ENCODE measurements at regions not wholly inside any gene's neighbourhood (a gene's known extent, or its start where the extent isn't known, plus 50 kb on each side); places are given as distances from the start of the nearest gene placed in this dataset.

DNA sequence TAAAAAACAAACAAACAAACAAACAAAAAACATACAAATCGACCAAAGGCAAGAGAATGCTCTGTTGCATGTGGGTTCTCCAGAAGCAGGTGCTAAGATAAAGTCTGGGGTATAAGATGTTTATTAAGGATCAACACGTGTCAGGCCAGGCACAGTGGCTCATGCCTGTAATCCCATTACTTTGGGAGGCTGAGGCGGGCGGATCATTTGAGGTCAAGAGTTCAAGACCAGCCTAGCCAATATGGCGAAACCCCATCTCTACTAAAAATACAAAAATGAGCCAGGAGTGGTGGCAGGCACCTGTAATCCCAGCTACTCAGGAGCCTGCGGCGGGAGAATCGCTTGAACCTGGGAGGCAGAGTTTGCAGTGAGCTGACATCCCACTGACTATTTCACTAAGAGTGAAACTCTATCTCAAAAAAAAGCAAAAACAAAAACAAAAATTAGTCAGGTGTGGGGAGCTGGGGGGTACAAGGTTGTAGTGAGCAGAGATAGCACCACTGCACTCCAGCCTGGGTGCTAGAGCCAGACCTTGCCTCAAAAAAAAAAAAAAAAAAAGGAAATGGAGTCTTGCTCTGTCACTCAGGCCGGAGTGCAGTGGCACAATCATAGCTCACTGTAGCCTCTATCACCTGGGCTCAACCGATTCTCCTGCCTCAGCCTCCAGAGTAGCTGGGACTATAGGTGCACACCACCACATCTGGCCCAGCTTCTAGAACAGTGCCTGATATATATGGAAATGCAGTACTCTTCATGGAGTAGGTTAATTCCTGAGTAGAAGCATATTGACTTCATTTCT is 86.8 kb upstream of the JARID2 start:
- Histone ChIP-seq H4K20me1 (replicated peaks; ENCODE audit: insufficient read depth) (no peaks in the 10 kb centered on the region), H3K79me2 (replicated peaks; ENCODE audit: insufficient read depth) (no peaks in the 10 kb centered on the region), H3K4me2 (no peak overlapping the region), H3K27me3 (ENCODE audit: insufficient read depth) (no peaks in the 10 kb centered on the region), H3K9me2 (ENCODE audit: insufficient read depth) (0 out of 2 replicates have a peak, but pooled peaks cover 3% of the 10 kb centered on the region), H3K36me3 (ENCODE audit: insufficient read depth) (no peaks in the 10 kb centered on the region), H3K4me1 (ENCODE audit: insufficient read depth) (no peaks in the 10 kb centered on the region), H2AFZ (no peak overlapping the region), H3K4me3 (no peak overlapping the region), H3F3A (replicated peaks; ENCODE audit: low read depth) (no peaks in the 10 kb centered on the region), H3K27ac (ENCODE audit: low read depth) (no peak overlapping the region)
- Mint-ChIP-seq H3K27ac (no peak overlapping the region), H3K27me3 (ENCODE audit: insufficient read depth, low read depth, poor library complexity) (no peaks in the 10 kb centered on the region), H3K4me1 (peaks cover 6% of the 10 kb centered on the region; the same call in 2 of the 3 replicates), H3K9me3 (no peaks in the 10 kb centered on the region), H3K4me3 (no peak overlapping the region), H3K36me3 (ENCODE audit: low read depth) (no peaks in the 10 kb centered on the region)
- TF ChIP-seq, protein P1, sequence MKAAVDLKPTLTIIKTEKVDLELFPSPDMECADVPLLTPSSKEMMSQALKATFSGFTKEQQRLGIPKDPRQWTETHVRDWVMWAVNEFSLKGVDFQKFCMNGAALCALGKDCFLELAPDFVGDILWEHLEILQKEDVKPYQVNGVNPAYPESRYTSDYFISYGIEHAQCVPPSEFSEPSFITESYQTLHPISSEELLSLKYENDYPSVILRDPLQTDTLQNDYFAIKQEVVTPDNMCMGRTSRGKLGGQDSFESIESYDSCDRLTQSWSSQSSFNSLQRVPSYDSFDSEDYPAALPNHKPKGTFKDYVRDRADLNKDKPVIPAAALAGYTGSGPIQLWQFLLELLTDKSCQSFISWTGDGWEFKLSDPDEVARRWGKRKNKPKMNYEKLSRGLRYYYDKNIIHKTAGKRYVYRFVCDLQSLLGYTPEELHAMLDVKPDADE (IDR thresholded peaks at IDR 0.05), result no peak
- TF ChIP-seq POLR2AphosphoS5 (IDR thresholded peaks at IDR 0.05; ENCODE audit: low read depth) (no peak), NANOG (IDR thresholded peaks at IDR 0.05; ENCODE audit: borderline replicate concordance) (no peak), EZH2 (IDR thresholded peaks at IDR 0.05; ENCODE audit: low read depth, unreplicated experiment) (no peak)
- DNase-seq (ENCODE audit: low spot score) (no peak), ATAC-seq (no peak)

- H3K27me3 Mint-ChIP-seq (ENCODE audit: insufficient read depth, low read depth, poor library complexity), result peaks cover 2% of the 10 kb centered on the region
- H3K4me3 Mint-ChIP-seq, result no peak overlapping the region
- DNase-seq (ENCODE audit: low spot score) (no peak), ATAC-seq (no peak)
- no peak overlapping the region for H3K4me2 ChIP-seq
- no peaks in the 10 kb centered on the region for H4K20me1 ChIP-seq (replicated peaks; ENCODE audit: insufficient read depth)
- H2AFZ ChIP-seq, result no peak overlapping the region
- no peaks in the 10 kb centered on the region for H3K27me3 ChIP-seq (ENCODE audit: insufficient read depth)
- H3K27ac Mint-ChIP-seq, result no peak overlapping the region
- no peak overlapping the region for H3K27ac ChIP-seq (ENCODE audit: low read depth)
- H3K9me2 ChIP-seq (ENCODE audit: insufficient read depth), result 0 out of 2 replicates have a peak, but pooled peaks cover 3% of the 10 kb centered on the region
- no peaks in the 10 kb centered on the region for H3K36me3 ChIP-seq (ENCODE audit: insufficient read depth)
- H3K36me3 Mint-ChIP-seq (ENCODE audit: low read depth), result no peaks in the 10 kb centered on the region
- no peak overlapping the region for H3K4me3 ChIP-seq
- H3K9me3 Mint-ChIP-seq, result no peaks in the 10 kb centered on the region
- H3K4me1 ChIP-seq (ENCODE audit: insufficient read depth), result peaks cover 2% of the 10 kb centered on the region; the same call in 1 of the 2 replicates
- H3K4me1 Mint-ChIP-seq, result peaks cover 7% of the 10 kb centered on the region
- no peaks in the 10 kb centered on the region for H3K79me2 ChIP-seq (replicated peaks; ENCODE audit: insufficient read depth)
- no peaks in the 10 kb centered on the region for H3F3A ChIP-seq (replicated peaks; ENCODE audit: low read depth)
- TF ChIP-seq EZH2 (IDR thresholded peaks at IDR 0.05; ENCODE audit: low read depth, unreplicated experiment) (no peak), ZNF331 (CRISPR knock-in tag; IDR thresholded peaks at IDR 0.05; ENCODE audit: low read depth) (no peak), NANOG (IDR thresholded peaks at IDR 0.05; ENCODE audit: borderline replicate concordance) (no peak), EZH2phosphoT487 (IDR thresholded peaks at IDR 0.05; ENCODE audit: unreplicated experiment) (no peak), REST (IDR thresholded peaks at IDR 0.05; ENCODE audit: unreplicated experiment) (no peak), JUNB (IDR thresholded peaks at IDR 0.05; ENCODE audit: unreplicated experiment) (no peak), POLR2AphosphoS5 (IDR thresholded peaks at IDR 0.05; ENCODE audit: low read depth) (no peak), CREB1 (CRISPR knock-in tag; IDR thresholded peaks at IDR 0.05; ENCODE audit: low read depth) (no peak)
- TF ChIP-seq, protein P1 (IDR thresholded peaks at IDR 0.05), result no peak
These were observed 85.1 kb upstream of the JARID2 start for GRCh38 chr6:15160812-15161211.
